SK-N-MC (cell line): ENCODE measurements at regions not wholly inside any gene's neighbourhood (a gene's known extent, or its start where the extent isn't known, plus 50 kb on each side); places are given as distances from the start of the nearest gene placed in this dataset.

Experiments
- EZH2 ChIP-seq: fragments of 200-600 bp; sonication (generic); IDR thresholded peaks from one replicate; pipeline ENCODE4 v1.6.1; 2017; ENCODE audit warnings: antibody characterized with exemption
- POLR2AphosphoS5 ChIP-seq: IDR thresholded peaks from 2 replicates; pipeline ENCODE4 v1.6.1; 2012; ENCODE audit warnings: mild to moderate bottlenecking, low read depth, low read length, borderline replicate concordance

GRCh38 chr6:82507112-82507511 is 143.5 kb downstream of the TPBG start:
- no peak for TF ChIP-seq POLR2AphosphoS5
- no peak for TF ChIP-seq EZH2
